Frontal cortex (tissue), 3 donors: ENCODE measurements at regions not wholly inside any gene's neighbourhood (a gene's known extent, or its start where the extent isn't known, plus 50 kb on each side); places are given as distances from the start of the nearest gene placed in this dataset.

ENCODE experiments used
- DNase-seq, 2 donors: peaks; one replicate each; pipeline ENCODE4 v3.0.0; 2012; ENCODE audit warnings: low spot score in 2 of 2
- FAIRE-seq: peaks from 2 replicates; lab custom pipeline; 2012; peaks lifted over from hg19 to GRCh38; lab: Jason Lieb, UNC
- donor health status: control.
- donor health status: control.
- donor health status: control.

GRCh38 chr5:61878471-61878870 is 427.5 kb upstream of the KIF2A start:
- DNase-seq: no peak
- FAIRE-seq: no peak

- DNase-seq: peak in 1 of 2 donors; percentile 23
- no peak for FAIRE-seq
These were observed 424.1 kb upstream of the KIF2A start for GRCh38 chr5:61881821-61882487.

- DNase-seq (no peak), FAIRE-seq (no peak)
These were observed 423.0 kb upstream of the KIF2A start for GRCh38 chr5:61882901-61883500.

GRCh38 chr5:61884252-61884855 is 421.7 kb upstream of the KIF2A start:
- DNase-seq (no peak), FAIRE-seq (no peak)

GRCh38 chr5:61886214-61886613 is 419.8 kb upstream of the KIF2A start:
- no peak for DNase-seq
- no peak for FAIRE-seq

GRCh38 chr5:61887271-61887670 is 418.7 kb upstream of the KIF2A start:
- no peak for FAIRE-seq
- DNase-seq: no peak

- FAIRE-seq (no peak), DNase-seq (no peak)
These were observed 412.0 kb upstream of the KIF2A start for GRCh38 chr5:61894046-61894445.

GRCh38 chr5:61896811-61897210 is 409.2 kb upstream of the KIF2A start:
- DNase-seq (no peak), FAIRE-seq (no peak)

- no peak for FAIRE-seq
- no peak for DNase-seq
These were observed 408.8 kb upstream of the KIF2A start for GRCh38 chr5:61897251-61897650.

- no peak for DNase-seq
- FAIRE-seq: no peak
These were observed 404.0 kb upstream of the KIF2A start for GRCh38 chr5:61901997-61902396.

- FAIRE-seq (no peak), DNase-seq (no peak)
These were observed 401.3 kb upstream of the KIF2A start for GRCh38 chr5:61904730-61905129.

- DNase-seq (no peak), FAIRE-seq (no peak)
These were observed 400.4 kb upstream of the KIF2A start for GRCh38 chr5:61905613-61906012.

GRCh38 chr5:61906820-61907219 is 399.2 kb upstream of the KIF2A start:
- DNase-seq: no peak
- no peak for FAIRE-seq

GRCh38 chr5:61907995-61908394 is 398.0 kb upstream of the KIF2A start:
- DNase-seq: no peak
- FAIRE-seq: no peak

- FAIRE-seq (no peak), DNase-seq (no peak)
These were observed 395.2 kb upstream of the KIF2A start for GRCh38 chr5:61910771-61911170.

- FAIRE-seq (no peak), DNase-seq (no peak)
These were observed 393.4 kb upstream of the KIF2A start for GRCh38 chr5:61912559-61912958.

- FAIRE-seq (no peak), DNase-seq (no peak)
These were observed 390.4 kb upstream of the KIF2A start for GRCh38 chr5:61915646-61916045.

GRCh38 chr5:61916621-61917620 is 389.1 kb upstream of the KIF2A start:
- DNase-seq (no peak), FAIRE-seq (no peak)

GRCh38 chr5:61918611-61919010 is 387.4 kb upstream of the KIF2A start:
- DNase-seq: no peak
- no peak for FAIRE-seq

GRCh38 chr5:61919920-61920319 is 386.1 kb upstream of the KIF2A start:
- DNase-seq: no peak
- FAIRE-seq: no peak
